ENCODE measurements at regions not wholly inside any gene's neighbourhood (a gene's known extent, or its start where the extent isn't known, plus 50 kb on each side); places are given as distances from the start of the nearest gene placed in this dataset.
A peak's percentile ranks its signal among the peaks of the same experiment; 100 is the strongest.

- TF ChIP-seq CTCF (IDR thresholded peaks at IDR 0.05) = no peak
- no peaks in the 10 kb centered on the region for H3K27me3 ChIP-seq (replicated peaks; ENCODE audit: insufficient read depth)
- DNase-seq (ENCODE audit: low spot score) (no peak), ATAC-seq (ENCODE audit: insufficient number of reproducible peaks, low FRiP score, low read depth) (no peak)
- no peaks in the 10 kb centered on the region for H3K36me3 ChIP-seq
- H3K9me3 ChIP-seq = no peaks in the 10 kb centered on the region
- no peak overlapping the region for H3K4me3 ChIP-seq
- no peak overlapping the region for H3K27ac ChIP-seq
- H3K4me1 ChIP-seq (ENCODE audit: control insufficient read depth in 1 of 2, low read depth in 2 of 2) = no peaks in the 10 kb centered on the region
These were observed 158.7 kb downstream of the TBX22 start for GRCh38 chrX:80173261-80173660.

GRCh38 chrX:80174925-80175574 lies 160.5 kb downstream of the TBX22 start:
- Histone ChIP-seq H3K27me3 (replicated peaks; ENCODE audit: insufficient read depth) (no peaks in the 10 kb centered on the region), H3K4me3 (no peak overlapping the region), H3K27ac (peak overlapping the region in 1 of 2 donors; percentile 66), H3K4me1 (ENCODE audit: control insufficient read depth in 1 of 2, low read depth in 2 of 2) (no peaks in the 10 kb centered on the region), H3K9me3 (no peaks in the 10 kb centered on the region), H3K36me3 (no peaks in the 10 kb centered on the region)
- DNase-seq (ENCODE audit: low spot score) (peak; percentile 51), ATAC-seq (ENCODE audit: insufficient number of reproducible peaks, low FRiP score, low read depth) (peak; percentile 92)
- no peak for TF ChIP-seq CTCF (IDR thresholded peaks at IDR 0.05)

GRCh38 chrX:80181079-80181478 lies 166.5 kb downstream of the TBX22 start:
- H3K27me3 ChIP-seq (replicated peaks; ENCODE audit: insufficient read depth) = no peaks in the 10 kb centered on the region
- H3K9me3 ChIP-seq = no peaks in the 10 kb centered on the region
- DNase-seq (ENCODE audit: low spot score) (no peak), ATAC-seq (ENCODE audit: insufficient number of reproducible peaks, low FRiP score, low read depth) (no peak)
- no peak overlapping the region for H3K4me3 ChIP-seq
- no peak overlapping the region for H3K27ac ChIP-seq
- no peak for TF ChIP-seq CTCF (IDR thresholded peaks at IDR 0.05)
- no peaks in the 10 kb centered on the region for H3K4me1 ChIP-seq (ENCODE audit: control insufficient read depth in 1 of 2, low read depth in 2 of 2)
- H3K36me3 ChIP-seq = no peaks in the 10 kb centered on the region

- TF ChIP-seq CTCF (IDR thresholded peaks at IDR 0.05) = no peak
- no peak for ATAC-seq (ENCODE audit: insufficient number of reproducible peaks, low FRiP score, low read depth)
These were observed 170.3 kb downstream of the TBX22 start for GRCh38 chrX:80184854-80185253.

GRCh38 chrX:80206647-80207046 lies 192.1 kb downstream of the TBX22 start:
- H3K36me3 ChIP-seq = no peaks in the 10 kb centered on the region
- no peaks in the 10 kb centered on the region for H3K4me1 ChIP-seq (ENCODE audit: control insufficient read depth in 1 of 2, low read depth in 2 of 2)
- ATAC-seq (ENCODE audit: insufficient number of reproducible peaks, low FRiP score, low read depth) (no peak), DNase-seq (ENCODE audit: low spot score) (no peak)
- no peaks in the 10 kb centered on the region for H3K9me3 ChIP-seq
- no peak overlapping the region for H3K4me3 ChIP-seq
- no peak for TF ChIP-seq CTCF (IDR thresholded peaks at IDR 0.05)
- no peaks in the 10 kb centered on the region for H3K27me3 ChIP-seq (replicated peaks; ENCODE audit: insufficient read depth)
- H3K27ac ChIP-seq = no peak overlapping the region

More at GRCh38 chrX:80184854-80185253, 170.3 kb downstream of the TBX22 start:
- DNase-seq (ENCODE audit: low spot score) = no peak
- Histone ChIP-seq H3K36me3 (no peaks in the 10 kb centered on the region), H3K4me1 (ENCODE audit: control insufficient read depth in 1 of 2, low read depth in 2 of 2) (no peaks in the 10 kb centered on the region), H3K9me3 (no peaks in the 10 kb centered on the region), H3K27me3 (replicated peaks; ENCODE audit: insufficient read depth) (no peaks in the 10 kb centered on the region), H3K27ac (no peak overlapping the region), H3K4me3 (no peak overlapping the region)
